Ecto neural progenitor cell (in vitro differentiated cells): ENCODE measurements at regions not wholly inside any gene's neighbourhood (a gene's known extent, or its start where the extent isn't known, plus 50 kb on each side); places are given as distances from the start of the nearest gene placed in this dataset.

ENCODE experiments used
- DNase-seq: peaks from one replicate; pipeline ENCODE4 v3.0.0-alpha.2; 2018; ENCODE audit warnings: low spot score

DNA sequence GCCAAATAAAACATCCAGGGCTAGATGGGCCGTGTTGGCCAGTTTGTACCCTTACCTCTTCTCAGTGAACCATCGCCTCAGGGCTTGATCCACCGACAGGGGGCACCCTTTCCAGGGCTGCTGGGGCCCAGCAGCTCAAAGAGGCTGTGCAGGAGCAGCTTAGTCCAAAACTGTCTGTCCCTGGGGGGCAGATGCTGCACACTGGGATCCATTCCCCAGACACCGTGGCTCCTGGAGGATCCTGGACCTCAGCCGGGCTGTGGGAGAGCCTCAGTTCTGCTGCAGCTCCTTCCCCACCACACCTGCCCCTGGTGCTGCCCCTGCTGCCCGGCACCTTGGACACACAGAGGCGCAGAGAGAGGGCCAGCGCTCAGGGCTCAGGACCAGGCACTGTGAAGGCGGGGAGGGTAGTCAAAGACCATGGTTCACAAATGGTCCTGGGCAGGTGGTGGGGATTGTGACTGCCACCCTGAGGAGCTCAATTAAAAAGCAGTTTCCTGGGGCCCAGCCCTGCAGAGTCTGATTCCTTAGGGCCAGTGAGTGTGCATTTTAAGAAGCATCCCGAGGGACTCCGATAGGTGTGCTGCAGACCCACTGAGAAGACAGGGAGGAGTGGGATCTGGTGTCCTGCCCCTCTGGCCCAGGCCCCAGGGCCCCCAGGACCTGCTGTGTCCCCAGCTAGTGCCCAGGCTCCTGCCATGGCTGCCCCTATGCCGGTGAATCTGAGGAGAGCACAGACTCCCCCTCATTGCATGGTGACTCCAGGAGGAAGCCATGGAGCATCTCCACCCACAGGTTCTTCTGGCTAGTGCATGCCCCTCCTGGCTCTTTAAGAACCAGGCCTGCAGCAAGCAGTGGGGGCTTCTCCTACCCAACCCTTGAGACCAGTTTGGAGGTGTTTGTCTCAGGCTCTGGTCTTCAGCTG is 86.5 kb upstream of the PRR20G start:
- DNase-seq, result no peak

DNA sequence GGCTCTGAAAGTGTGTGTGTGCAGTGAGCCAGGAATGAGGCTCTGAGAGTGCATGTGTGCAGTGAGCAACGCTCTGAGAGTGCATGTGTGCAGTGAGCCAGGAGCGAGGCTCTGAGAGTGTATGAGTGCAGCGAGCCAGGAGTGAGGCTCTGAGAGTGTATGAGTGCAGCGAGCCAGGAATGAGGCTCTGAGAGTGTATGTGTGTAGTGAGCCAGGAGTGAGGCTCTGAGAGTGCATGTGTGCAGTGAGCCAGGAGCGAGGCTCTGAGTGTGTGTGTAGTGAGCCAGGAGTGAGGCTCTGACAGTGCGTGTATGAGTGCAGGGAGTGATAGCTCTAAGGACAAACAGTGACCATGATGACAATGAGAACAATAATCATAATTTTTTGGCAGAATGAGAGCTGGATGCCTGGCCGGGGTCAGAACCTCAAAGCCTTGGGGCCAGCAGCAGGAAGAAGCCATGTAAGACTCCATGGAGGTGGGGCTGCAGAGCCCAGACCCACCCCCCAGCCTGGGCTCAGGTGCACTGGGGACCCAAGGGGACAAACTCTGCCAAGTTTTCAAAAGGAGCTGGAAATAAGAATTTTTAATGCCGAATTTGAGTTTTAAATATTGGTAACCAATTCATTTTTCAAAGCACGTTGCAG is 85.7 kb upstream of the PRR20G start:
- DNase-seq, result no peak

DNA sequence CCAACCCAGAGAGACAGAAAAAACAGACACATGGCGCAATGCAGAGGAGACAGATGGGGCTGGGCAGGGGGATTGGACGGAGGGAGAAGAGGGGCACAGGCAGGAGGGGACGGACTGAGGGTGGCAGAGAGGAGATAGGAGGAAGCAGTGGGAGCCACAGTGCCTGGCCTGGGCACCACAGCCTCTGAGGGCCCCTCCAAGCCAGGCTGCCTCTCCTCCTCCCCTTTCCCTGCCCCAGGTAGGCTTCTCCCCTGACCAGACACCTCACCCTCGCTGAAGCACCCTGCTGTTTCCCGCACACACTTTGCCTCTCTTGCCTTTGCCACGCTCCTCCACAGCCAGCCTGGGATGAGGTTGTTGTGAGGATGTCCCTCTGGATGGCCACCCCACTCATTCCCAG is 84.0 kb upstream of the PRR20G start:
- no peak for DNase-seq

DNA sequence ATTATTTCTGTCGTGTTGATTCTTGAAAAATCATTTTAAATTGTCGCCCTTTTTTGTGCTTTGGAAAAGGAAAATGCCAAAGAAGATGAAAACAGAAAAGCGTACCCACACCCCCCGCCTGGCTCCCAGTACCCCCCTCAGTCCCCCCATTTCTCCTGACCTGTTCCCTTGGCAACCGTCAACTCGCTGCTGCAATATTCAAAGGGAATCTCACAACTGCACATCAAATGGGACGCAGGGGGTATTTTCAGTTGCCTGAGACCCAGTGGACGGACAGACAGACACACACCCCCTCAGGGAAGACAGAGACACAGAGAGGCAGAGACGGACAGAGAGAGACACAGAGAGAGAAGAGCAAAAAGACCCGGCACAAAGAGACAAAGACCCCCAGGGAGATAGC is 83.5 kb upstream of the PRR20G start:
- DNase-seq, result peak; percentile 33

DNA sequence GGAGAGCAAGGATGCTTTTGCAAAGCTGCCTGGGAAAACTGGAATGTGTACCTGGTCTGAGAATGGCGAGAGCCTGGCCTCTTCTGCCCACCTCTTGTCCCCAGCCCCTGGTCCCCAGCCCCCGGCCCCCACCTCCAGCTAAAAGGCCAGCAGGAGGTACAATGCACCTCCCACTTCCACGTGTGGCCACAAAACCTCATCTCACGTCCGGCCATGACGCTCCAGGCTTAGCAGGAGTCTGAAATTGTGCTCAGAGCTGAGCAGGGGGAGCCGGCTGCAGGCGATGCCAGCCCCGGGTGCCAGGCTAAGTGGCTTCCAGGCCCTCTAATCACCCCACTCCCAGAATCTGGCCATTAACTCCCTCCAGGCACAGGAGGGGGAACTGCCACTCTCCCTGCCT is 83.1 kb upstream of the PRR20G start:
- DNase-seq, result no peak

DNA sequence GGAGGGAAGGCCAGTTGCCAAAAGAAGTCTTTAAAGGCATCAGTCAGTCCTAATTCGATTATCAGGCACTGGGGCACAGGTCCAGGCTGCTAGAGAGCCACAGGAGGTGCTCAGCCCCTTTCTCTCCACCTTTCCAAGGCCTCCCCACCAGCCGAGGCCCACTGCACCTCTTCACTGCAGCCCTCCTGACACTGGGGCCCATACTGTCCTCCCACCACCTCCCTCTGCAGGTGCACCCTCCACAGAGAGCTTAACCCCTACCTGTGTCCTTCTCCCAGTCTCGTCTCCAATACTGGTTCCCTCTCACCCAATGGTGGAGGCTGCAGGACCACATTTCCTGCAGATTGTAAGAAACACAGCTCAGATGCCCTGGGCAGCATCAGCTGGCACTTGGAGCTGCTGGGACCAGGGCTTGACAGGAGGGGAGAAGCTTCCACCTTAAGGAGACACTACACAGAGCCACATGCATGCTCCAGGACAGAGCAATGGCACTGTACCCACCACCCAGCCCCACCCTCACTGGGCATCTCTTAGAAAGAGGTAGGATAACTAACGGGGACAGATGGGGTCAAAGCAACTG is 81.6 kb upstream of the PRR20G start:
- DNase-seq, result no peak

DNA sequence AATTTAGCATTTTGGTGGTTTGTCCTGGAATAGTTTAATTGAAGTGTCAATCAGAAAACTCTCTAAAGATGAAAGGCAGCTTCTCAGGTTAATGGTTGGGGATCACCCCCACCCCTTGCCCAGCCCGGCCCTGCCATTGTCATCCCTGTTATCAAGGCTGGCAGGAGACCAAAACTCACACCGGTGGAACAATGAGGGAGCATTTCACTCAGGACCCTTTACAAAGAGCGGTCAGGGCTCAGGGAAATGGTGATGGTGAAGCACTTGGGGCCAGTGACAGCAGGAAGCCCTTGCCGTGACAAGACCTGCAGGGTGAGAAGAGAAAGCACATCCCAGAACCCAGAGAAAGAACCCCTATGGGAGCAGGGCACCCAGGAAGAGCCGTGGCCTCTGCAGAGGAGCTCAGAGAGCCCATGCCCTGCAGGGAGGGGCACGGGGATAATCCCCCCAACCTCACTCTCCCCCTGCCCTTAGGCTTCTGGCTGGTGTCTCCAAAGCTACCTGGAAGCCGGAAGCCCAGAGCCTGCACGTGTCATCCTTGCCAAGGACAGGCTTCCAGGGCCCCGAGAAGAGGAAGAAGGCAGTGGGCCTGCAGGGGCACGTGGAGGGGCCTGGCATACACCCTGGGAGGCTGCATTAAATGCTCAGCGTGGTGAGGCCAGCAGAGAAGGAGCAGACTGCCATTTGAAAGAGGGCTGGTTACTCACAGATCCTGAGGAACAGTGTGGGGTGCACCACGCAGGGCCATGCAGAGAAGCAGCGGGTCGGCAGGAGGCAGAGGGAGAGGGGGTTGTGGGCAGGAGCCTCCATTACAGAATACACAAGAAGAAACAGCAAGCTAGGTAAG is 80.6 kb upstream of the PRR20G start:
- no peak for DNase-seq

DNA sequence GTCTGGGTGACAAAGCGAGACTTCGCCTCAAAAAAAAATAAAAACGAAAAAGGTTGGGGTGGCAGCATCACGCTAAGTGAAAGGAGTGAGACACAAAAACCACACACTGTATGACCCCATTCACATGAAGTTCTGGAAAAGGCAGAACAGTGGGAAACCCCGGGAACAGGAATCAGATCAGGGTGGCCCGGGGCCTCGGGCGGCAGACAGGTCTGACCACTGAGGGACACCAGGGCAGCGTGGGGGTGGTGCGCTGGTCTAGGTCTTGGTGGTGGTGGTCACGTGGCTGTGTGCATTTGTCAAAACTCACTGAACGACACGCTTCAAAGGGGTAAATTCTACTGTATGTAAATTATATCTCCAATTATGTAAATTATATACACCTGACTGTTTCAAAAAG is 79.7 kb upstream of the PRR20G start:
- no peak for DNase-seq

DNA sequence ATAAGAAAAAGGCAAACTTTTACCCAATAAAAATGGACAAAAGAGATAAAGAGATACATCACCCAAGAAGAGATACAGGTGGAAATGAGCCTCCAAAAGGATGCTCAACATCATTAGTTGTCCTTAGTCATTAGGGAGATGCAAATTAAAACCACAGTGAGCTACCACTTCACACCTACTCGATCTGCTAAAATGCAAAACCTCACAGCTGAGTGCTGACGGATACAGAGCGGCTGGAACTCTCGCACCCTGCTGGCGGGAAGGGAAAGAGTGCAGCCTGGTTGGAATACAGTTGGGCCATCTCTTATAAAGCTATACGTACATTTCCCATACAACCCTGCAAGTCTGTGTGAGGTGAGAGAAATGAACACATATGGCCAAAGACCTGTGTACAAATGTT is 78.5 kb upstream of the PRR20G start:
- DNase-seq, result no peak

DNA sequence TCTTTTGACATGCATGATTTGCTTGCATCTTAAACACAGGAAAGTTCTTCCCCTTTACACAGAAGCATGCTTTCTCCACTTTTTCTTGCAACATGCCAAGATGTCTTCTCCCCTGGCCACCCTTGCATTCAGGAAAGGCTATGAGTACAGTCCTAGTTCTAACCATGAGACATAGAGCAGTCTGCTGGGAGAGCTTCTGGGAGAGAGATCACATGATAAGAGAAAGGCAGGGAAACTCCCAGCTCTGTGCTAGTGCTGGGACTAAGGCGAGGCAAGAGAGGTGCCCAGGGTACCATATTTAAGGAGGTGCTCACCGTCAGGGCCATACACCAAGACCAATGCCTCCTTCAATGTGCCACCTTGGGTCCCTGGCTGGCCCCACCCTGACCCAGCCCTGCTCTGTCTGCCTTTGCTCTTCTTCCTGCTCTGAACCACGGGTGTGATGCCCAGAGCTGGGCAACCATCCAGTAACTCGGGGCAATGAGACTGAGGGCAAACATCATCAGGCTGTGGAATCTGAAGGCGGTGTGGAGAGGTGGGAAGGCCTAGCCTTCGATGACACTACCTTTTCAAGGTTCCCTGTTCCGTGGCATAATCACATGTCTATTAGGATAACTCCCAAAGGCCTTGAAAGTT is 77.4 kb upstream of the PRR20G start:
- DNase-seq, result no peak

DNA sequence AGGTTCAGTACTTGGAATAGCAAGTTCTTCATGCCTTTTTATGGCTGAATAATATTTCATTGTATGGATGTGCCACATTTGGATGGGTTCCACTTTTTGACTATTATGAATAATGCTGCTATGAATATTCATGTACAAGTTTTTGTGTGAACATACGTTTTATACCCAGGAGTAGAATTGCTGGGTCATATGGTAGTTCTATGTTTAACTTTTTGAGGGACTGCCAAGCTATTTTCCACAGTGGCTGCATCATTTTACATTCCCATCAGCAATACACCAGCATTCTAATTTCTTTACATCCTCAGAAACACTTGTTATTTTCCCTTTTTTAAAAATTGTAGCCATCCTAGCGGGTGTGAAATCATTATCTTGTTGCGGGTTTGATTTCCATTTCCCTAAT is 76.0 kb upstream of the PRR20G start:
- no peak for DNase-seq

DNA sequence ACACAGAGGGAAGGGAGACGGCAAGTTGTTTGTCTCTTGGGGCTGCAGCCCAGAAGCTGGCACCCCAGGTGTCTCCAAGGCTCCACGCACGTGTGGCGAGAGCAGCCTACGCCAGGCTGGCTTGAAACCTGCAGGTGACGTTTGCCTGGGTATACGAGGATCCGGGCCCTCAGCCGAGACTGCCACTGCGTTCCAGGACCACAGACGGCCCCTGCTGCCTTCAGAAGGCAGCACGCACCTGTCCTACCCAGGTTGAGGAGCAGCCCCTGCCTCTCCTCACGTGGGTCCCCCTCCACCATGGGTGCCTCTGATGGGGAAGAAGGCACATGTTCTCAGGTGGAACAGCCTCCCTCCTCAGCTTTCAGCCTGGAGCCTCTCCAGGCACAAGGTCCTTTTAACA is 75.3 kb upstream of the PRR20G start:
- no peak for DNase-seq

DNA sequence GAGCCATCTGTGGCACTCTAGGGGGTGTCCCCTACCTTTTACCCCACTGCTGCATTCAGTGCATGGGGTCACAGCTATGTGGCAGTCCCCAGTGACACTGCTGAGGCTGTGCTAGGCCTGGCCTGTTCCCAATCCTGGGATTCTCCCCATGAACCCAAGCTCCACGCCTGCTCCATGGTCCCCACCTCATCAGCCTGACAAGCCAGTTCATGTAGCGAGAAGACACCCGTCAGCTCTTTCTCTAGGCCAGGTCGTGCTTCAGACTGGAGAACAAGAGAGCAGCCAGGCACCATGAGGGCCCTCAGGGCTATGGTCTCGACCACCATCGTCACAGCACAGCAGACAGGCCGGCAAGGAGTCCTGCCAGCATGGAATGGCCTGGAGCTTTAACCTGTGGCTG is 72.8 kb upstream of the PRR20G start:
- no peak for DNase-seq

DNA sequence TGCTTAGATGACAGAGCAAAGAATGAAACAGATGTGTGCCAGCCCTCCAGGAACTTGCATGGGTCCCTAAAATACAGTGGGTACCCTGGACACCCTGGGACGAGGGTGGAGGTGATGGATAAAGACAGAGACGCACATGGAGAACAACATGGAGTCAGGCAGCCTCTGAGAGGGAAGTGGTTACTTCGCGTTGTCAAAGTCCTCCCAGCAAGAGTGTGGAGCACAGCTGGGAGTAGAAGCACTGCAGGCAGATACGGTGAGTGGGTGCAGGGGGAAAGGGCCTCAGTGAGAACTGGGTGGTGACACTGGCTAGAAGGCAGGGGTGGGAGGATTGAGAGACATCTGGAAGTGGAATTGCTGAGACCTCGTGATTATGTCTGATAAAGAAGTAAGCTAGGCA is 70.8 kb upstream of the PRR20G start:
- peak; percentile 21 for DNase-seq

DNA sequence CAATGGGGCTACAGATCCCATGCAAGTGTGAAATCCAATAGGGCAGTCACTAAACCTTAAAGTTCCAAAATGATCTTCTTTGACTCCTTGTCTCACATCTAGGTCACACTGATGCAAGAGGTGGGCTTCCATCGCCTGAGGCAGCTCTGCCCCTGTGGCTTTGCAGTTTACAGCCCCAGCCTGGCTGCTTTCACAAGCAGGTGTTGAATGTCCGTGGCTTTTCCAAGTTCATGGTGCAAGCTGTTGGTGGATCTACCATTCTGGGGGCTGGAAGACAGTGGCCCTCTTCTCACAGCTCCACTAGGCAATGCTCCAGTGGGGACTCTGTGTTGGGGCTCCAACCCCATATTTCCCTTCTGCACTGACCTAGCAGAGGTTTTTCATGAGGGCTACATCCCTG is 68.5 kb upstream of the PRR20G start:
- peak; percentile 20 for DNase-seq

DNA sequence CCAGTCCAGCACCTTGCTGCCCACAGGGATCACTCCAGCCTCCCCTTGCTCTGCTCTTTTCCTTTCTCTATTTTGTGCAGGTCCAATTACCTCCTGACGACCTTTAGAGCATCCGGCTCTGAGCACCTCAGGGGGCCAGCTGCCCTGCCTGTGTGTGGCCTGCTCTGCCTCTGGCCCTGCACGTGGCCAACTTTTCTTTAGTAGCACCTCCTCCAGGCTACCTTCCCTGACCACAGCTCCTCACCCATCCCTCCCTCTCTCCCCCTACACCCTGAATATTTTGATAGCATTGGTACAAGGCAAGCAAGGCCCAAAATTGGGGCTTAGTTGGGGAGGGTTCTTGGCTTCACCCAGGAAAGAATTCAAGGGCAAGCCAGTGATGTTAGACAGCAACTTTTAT is 66.9 kb upstream of the PRR20G start:
- DNase-seq, result peak; percentile 13

DNA sequence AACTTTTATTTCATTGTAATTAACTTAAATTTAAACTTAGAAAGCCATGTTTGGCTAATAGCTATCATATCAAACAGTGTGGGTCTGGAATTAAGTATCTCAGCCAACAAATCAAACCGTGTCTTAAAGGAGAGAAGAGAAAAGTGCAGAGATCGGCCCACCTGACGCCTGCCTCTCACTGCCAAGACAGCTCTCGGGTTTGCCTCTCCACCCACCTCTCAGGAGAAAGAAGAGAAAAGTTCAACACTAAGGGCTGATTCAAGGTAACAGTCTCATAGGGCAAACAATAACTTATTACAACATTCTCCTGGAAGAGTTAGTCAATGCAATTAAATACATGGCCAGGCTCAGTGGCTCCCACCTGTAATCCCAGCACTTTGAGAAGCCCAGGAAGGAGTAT is 64.8 kb upstream of the PRR20G start:
- peak; percentile 10 for DNase-seq

DNA sequence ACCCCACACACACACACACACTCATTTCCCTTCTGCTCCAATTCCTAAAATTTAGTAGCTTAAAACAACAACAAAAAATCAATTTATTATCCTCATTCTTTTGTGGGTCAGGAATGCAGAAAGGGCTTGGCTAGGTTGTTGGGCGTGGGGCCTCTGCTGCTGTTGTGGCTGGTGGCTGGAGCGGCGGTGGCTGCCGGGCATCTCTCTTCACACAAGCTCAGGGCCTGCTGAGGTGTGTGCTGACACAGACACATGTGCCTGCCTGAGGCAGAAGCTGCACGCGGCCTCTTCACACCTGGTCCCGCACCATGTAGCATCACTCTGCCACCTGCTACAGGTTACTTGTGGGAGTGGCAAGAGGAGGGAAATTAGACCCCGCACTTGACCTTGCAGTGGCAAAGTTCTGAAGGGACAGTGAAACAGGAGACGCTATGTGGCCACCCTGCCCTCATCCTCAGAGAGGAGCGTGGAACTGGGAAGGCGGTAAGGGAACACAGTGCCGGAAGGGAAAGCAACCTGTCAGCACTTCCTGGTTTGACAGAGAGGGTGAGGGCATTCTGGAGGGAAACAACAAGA is 64.0 kb upstream of the PRR20G start:
- DNase-seq, result peak; percentile 33

DNA sequence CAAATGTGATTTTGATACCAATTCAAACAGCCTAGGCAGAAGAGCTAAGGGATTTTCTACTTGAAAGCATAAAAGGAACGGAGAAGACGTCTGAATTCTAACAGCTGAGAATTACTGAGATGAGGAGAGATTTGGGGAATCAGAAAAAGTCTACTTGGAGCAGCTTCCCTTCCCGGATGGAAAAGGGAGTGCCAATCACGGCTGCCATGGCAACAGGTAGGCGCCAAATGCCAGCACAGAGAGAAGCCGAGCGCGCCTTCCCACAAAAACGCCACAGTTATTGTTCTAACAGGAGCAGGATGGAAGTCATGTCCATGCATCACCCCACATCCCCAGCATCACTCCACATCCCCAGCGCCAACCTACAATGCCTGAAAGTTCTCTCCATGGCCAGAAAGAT is 63.5 kb upstream of the PRR20G start:
- DNase-seq, result peak; percentile 43

DNA sequence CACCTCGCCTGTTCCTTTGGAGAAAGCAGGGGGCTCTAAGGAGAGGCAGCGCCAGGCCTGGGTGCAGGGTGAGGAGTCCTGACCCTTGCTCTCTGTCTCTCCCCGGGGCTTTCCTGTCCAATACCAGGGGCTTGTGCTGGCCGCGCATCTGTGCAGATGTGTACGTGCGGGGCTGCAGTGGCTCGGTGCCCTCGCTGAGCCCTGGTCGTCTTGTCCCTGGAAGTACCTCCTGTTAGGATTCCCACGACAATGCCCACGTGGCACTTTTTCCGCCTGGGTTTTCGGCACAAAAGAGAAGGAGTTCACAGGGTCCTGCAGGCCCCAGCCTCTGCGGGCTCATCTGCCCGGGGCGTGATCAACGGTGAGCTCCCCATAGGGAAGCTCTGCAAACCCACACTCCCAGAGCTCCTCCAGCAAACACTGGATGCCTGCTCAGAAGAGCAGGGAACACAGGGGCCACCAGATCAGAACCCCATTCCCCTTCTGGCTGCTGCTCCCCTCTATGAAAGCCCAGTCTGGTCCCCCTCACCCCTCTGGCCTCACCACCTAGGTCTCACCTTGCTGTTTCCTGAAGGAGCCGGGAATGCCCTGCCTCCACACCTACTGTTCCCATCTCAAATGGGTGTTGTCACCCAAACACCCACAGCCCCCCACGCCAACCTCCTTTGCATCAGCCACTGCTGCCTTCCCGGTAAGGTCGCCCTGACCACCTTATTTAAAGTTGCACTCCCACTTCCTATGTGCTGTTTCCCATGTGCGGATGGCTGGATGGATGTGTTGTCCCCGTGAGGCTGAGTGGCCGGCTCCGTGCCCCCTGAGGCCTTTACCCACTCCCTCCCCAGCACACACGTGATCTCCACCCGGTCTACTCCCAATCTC is 62.6 kb upstream of the PRR20G start:
- peak; percentile 41 for DNase-seq
